C4-2B (cell line): ENCODE measurements at regions not wholly inside any gene's neighbourhood (a gene's known extent, or its start where the extent isn't known, plus 50 kb on each side); places are given as distances from the start of the nearest gene placed in this dataset.

ENCODE experiments used
- ZFX ChIP-seq: fragments of 450-650 bp; IDR thresholded peaks from 2 replicates; pipeline ENCODE4 v1.6.1; 2017
- TF ChIP-seq, protein P1 (sequence below): fragments of 450-650 bp; conservative IDR thresholded peaks from 2 replicates; pipeline ENCODE4 v1.5.1; 2017; ENCODE audit warnings: mild to moderate bottlenecking

- TF ChIP-seq, protein P1, sequence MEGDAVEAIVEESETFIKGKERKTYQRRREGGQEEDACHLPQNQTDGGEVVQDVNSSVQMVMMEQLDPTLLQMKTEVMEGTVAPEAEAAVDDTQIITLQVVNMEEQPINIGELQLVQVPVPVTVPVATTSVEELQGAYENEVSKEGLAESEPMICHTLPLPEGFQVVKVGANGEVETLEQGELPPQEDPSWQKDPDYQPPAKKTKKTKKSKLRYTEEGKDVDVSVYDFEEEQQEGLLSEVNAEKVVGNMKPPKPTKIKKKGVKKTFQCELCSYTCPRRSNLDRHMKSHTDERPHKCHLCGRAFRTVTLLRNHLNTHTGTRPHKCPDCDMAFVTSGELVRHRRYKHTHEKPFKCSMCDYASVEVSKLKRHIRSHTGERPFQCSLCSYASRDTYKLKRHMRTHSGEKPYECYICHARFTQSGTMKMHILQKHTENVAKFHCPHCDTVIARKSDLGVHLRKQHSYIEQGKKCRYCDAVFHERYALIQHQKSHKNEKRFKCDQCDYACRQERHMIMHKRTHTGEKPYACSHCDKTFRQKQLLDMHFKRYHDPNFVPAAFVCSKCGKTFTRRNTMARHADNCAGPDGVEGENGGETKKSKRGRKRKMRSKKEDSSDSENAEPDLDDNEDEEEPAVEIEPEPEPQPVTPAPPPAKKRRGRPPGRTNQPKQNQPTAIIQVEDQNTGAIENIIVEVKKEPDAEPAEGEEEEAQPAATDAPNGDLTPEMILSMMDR = no peak
- no peak for TF ChIP-seq ZFX
Observed at GRCh38 chr18:60541661-60542060, 169.1 kb upstream of the MC4R start.
